Immature natural killer cell (primary cell): ENCODE measurements at regions not wholly inside any gene's neighbourhood (a gene's known extent, or its start where the extent isn't known, plus 50 kb on each side); places are given as distances from the start of the nearest gene placed in this dataset.

Experiments used
- DNase-seq, 3 donors: peaks; one replicate each; pipeline ENCODE4 v3.0.0; 2022; ENCODE audit warnings: mixed read lengths in 1 of 3
- H3K27ac Mint-ChIP-seq, 6 donors: one replicate each; pipeline ENCODE4 v1.8.0; 2020; ENCODE audit warnings: mixed read lengths in 6 of 6, mild to moderate bottlenecking in 5 of 6, inconsistent platforms in 4 of 6, moderate library complexity in 3 of 6
- H3K27me3 Mint-ChIP-seq, 3 donors: one replicate each; pipeline ENCODE4 v1.8.0; 2020 to 2021; ENCODE audit warnings: low read depth in 3 of 3, mild to moderate bottlenecking in 3 of 3, mixed read lengths in 3 of 3, moderate library complexity in 3 of 3, inconsistent platforms in 1 of 3
- H3K36me3 Mint-ChIP-seq, 3 donors: one replicate each; pipeline ENCODE4 v1.8.0; 2020; ENCODE audit warnings: mixed read lengths in 3 of 3, inconsistent platforms in 2 of 3, mild to moderate bottlenecking in 2 of 3
- H3K4me1 Mint-ChIP-seq, 2 donors: one replicate each; pipeline ENCODE4 v1.8.0; 2020; ENCODE audit warnings: inconsistent platforms in 2 of 2, mild to moderate bottlenecking in 2 of 2, mixed read lengths in 2 of 2, moderate library complexity in 1 of 2
- H3K4me3 Mint-ChIP-seq, 5 donors: one replicate each; pipeline ENCODE4 v1.8.0; 2020; ENCODE audit warnings: mild to moderate bottlenecking in 5 of 5, mixed read lengths in 5 of 5, inconsistent platforms in 3 of 5, moderate library complexity in 3 of 5
- H3K9me3 Mint-ChIP-seq, 6 donors: one replicate each; pipeline ENCODE4 v1.8.0; 2020; ENCODE audit warnings: mild to moderate bottlenecking in 6 of 6, mixed read lengths in 6 of 6, inconsistent platforms in 4 of 6, moderate library complexity in 3 of 6

GRCh38 chr3:77943598-77943997, 903.7 kb downstream of the ROBO2 start:
- H3K36me3 Mint-ChIP-seq = no peaks in the 10 kb centered on the region
- H3K27me3 Mint-ChIP-seq = no peaks in the 10 kb centered on the region
- no peak for DNase-seq
- H3K9me3 Mint-ChIP-seq = peaks cover 3 to 38% (median 14%) of the 10 kb centered on the region in 6 donors
- no peaks in the 10 kb centered on the region for H3K4me1 Mint-ChIP-seq
- no peak overlapping the region for H3K4me3 Mint-ChIP-seq
- no peak overlapping the region for H3K27ac Mint-ChIP-seq

DNA sequence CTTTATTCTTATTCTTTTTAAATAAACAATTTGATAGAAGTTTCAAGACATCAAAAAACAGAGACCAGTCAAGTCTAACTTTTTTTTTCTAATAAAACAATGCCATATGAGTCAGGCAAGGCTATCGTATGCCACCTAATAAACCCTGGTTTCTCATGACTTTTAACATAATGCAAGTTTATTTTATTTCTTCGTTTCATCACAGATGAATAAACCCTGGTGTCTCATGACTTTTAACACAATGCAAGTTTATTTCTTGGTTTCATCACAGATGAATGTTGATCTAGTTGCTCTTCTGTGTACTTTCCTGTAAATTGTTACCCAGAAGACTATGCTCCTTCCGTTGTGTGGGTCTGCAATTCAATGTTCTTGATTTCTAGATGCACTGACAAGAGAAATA, 905.4 kb downstream of the ROBO2 start:
- H3K27ac Mint-ChIP-seq = no peak overlapping the region
- H3K9me3 Mint-ChIP-seq = peaks cover 4 to 46% (median 16%) of the 10 kb centered on the region in 6 donors
- no peak for DNase-seq
- H3K36me3 Mint-ChIP-seq = no peaks in the 10 kb centered on the region
- H3K27me3 Mint-ChIP-seq = no peaks in the 10 kb centered on the region
- no peaks in the 10 kb centered on the region for H3K4me1 Mint-ChIP-seq
- H3K4me3 Mint-ChIP-seq = no peak overlapping the region

- H3K36me3 Mint-ChIP-seq = no peaks in the 10 kb centered on the region
- DNase-seq = no peak
- no peaks in the 10 kb centered on the region for H3K27me3 Mint-ChIP-seq
- H3K4me1 Mint-ChIP-seq = no peaks in the 10 kb centered on the region
- peaks cover 3 to 50% (median 19%) of the 10 kb centered on the region in 6 donors for H3K9me3 Mint-ChIP-seq
- H3K4me3 Mint-ChIP-seq = no peak overlapping the region
- H3K27ac Mint-ChIP-seq = no peak overlapping the region
Measured at GRCh38 chr3:77947671-77948070, 907.8 kb downstream of the ROBO2 start.

GRCh38 chr3:77967621-77968020, 927.7 kb downstream of the ROBO2 start:
- Mint-ChIP-seq H3K4me3 (no peak overlapping the region), H3K36me3 (no peaks in the 10 kb centered on the region), H3K4me1 (no peaks in the 10 kb centered on the region), H3K9me3 (peaks cover 8 to 41% (median 25%) of the 10 kb centered on the region in 6 donors), H3K27ac (no peak overlapping the region), H3K27me3 (peaks cover 0 to 2% (median 2%) of the 10 kb centered on the region in 3 donors)
- no peak for DNase-seq

GRCh38 chr3:77976079-77976478, 936.2 kb downstream of the ROBO2 start:
- Mint-ChIP-seq H3K27me3 (no peaks in the 10 kb centered on the region), H3K9me3 (peaks cover 5 to 43% (median 10%) of the 10 kb centered on the region in 6 donors), H3K4me3 (no peak overlapping the region), H3K36me3 (no peaks in the 10 kb centered on the region), H3K27ac (no peak overlapping the region), H3K4me1 (no peaks in the 10 kb centered on the region)
- no peak for DNase-seq

GRCh38 chr3:78003090-78003489, 963.2 kb downstream of the ROBO2 start:
- H3K4me1 Mint-ChIP-seq = no peaks in the 10 kb centered on the region
- no peak overlapping the region for H3K4me3 Mint-ChIP-seq
- H3K27me3 Mint-ChIP-seq = no peaks in the 10 kb centered on the region
- peaks cover 12 to 73% (median 29%) of the 10 kb centered on the region in 6 donors for H3K9me3 Mint-ChIP-seq
- no peak for DNase-seq
- no peak overlapping the region for H3K27ac Mint-ChIP-seq
- H3K36me3 Mint-ChIP-seq = peaks cover 0 to 3% (median 3%) of the 10 kb centered on the region in 3 donors

DNA sequence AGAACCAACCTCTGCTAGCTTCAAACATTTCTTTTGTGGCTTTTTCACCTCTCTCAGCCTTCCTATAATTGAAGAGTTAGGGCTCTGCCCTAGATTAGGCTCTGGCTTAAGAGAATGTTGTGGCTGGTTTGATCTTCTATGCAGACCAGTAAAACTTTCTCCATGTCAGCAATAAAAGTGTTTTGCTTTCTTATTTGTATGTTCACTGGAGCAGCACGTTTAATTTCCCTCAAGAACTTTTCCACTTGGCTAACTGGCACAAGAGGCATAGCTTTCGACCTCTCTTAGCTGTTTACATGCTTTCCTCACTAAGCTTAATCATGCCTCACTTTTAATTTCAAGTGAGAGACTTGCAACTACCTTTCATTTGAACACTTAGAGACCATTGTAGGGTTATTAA, 964.7 kb downstream of the ROBO2 start:
- no peak for DNase-seq
- H3K36me3 Mint-ChIP-seq = peaks cover 0 to 3% (median 3%) of the 10 kb centered on the region in 3 donors
- no peaks in the 10 kb centered on the region for H3K4me1 Mint-ChIP-seq
- no peak overlapping the region for H3K4me3 Mint-ChIP-seq
- H3K27me3 Mint-ChIP-seq = no peaks in the 10 kb centered on the region
- peaks cover 13 to 78% (median 33%) of the 10 kb centered on the region in 6 donors for H3K9me3 Mint-ChIP-seq
- H3K27ac Mint-ChIP-seq = no peak overlapping the region

DNA sequence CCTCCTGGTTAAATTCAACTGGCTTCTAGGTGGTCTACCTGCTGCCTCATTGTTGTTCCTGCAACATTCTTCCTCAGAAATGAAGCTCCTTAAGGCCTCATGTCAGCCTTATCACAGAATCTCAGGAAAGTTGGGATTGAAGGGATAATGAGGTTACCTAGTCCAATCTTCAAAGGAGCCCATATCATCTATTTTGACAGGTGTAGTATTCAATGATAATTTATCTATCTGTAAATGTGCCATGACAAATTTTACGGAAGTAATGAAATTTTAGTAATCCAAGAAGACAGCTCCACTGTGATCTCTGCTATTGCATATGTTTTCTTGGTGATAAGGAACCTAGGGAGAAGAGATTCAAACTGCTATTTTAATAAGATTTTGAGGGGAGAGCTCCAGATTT, 973.8 kb downstream of the ROBO2 start:
- H3K27me3 Mint-ChIP-seq = peaks cover 0 to 2% (median 0%) of the 10 kb centered on the region in 3 donors
- no peak overlapping the region for H3K4me3 Mint-ChIP-seq
- H3K4me1 Mint-ChIP-seq = no peaks in the 10 kb centered on the region
- peaks cover 0 to 4% (median 0%) of the 10 kb centered on the region in 3 donors for H3K36me3 Mint-ChIP-seq
- H3K9me3 Mint-ChIP-seq = peaks cover 13 to 64% (median 30%) of the 10 kb centered on the region in 6 donors
- no peak for DNase-seq
- H3K27ac Mint-ChIP-seq = no peak overlapping the region

GRCh38 chr3:78015856-78016255, 976.0 kb downstream of the ROBO2 start:
- Mint-ChIP-seq H3K4me1 (no peaks in the 10 kb centered on the region), H3K36me3 (peaks cover 0 to 4% (median 0%) of the 10 kb centered on the region in 3 donors), H3K27me3 (peaks cover 0 to 2% (median 0%) of the 10 kb centered on the region in 3 donors), H3K27ac (no peak overlapping the region), H3K9me3 (peaks cover 9 to 60% (median 23%) of the 10 kb centered on the region in 6 donors), H3K4me3 (no peak overlapping the region)
- DNase-seq = no peak

DNA sequence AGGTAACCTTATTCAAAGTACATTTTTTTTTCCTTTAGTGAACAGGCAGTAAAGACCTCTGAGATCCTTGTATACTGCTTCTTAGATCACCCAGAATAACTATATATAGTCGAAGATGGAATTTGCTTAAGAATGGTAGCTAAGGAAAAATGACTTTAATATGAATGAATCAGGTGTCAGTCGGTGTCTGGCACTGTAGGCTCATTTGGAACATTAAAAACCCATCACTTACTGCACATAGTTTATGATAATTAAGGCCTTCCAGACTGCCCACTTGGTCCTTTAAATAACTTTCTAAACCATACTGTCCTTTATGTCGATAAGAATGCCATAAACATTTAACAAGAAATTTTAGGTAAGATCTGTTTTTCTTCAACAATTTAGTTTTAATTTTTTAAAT, 981.8 kb downstream of the ROBO2 start:
- no peak overlapping the region for H3K4me3 Mint-ChIP-seq
- no peak for DNase-seq
- no peaks in the 10 kb centered on the region for H3K4me1 Mint-ChIP-seq

GRCh38 chr3:78022232-78022631, 982.3 kb downstream of the ROBO2 start:
- H3K9me3 Mint-ChIP-seq = peaks cover 3 to 50% (median 13%) of the 10 kb centered on the region in 6 donors
- no peaks in the 10 kb centered on the region for H3K27me3 Mint-ChIP-seq
- H3K4me3 Mint-ChIP-seq = no peak overlapping the region
- no peak for DNase-seq
- H3K36me3 Mint-ChIP-seq = no peaks in the 10 kb centered on the region
- H3K27ac Mint-ChIP-seq = no peak overlapping the region
- no peaks in the 10 kb centered on the region for H3K4me1 Mint-ChIP-seq

More for the DNA sequence above, 981.8 kb downstream of the ROBO2 start:
- H3K9me3 Mint-ChIP-seq = peaks cover 3 to 49% (median 13%) of the 10 kb centered on the region in 6 donors
- H3K27me3 Mint-ChIP-seq = no peaks in the 10 kb centered on the region
- no peak overlapping the region for H3K27ac Mint-ChIP-seq
- no peaks in the 10 kb centered on the region for H3K36me3 Mint-ChIP-seq

GRCh38 chr3:78023257-78023656, 983.4 kb downstream of the ROBO2 start:
- peaks cover 3 to 51% (median 13%) of the 10 kb centered on the region in 6 donors for H3K9me3 Mint-ChIP-seq
- no peaks in the 10 kb centered on the region for H3K27me3 Mint-ChIP-seq
- no peak overlapping the region for H3K4me3 Mint-ChIP-seq

GRCh38 chr3:78025916-78026315, 986.0 kb downstream of the ROBO2 start:
- H3K4me3 Mint-ChIP-seq = no peak overlapping the region
- peaks cover 2 to 55% (median 15%) of the 10 kb centered on the region in 6 donors for H3K9me3 Mint-ChIP-seq
- DNase-seq = no peak
- H3K4me1 Mint-ChIP-seq = no peaks in the 10 kb centered on the region
- H3K27me3 Mint-ChIP-seq = no peaks in the 10 kb centered on the region
- no peak overlapping the region for H3K27ac Mint-ChIP-seq
- peaks cover 0 to 4% (median 0%) of the 10 kb centered on the region in 3 donors for H3K36me3 Mint-ChIP-seq

More at GRCh38 chr3:78023257-78023656, 983.4 kb downstream of the ROBO2 start:
- no peak for DNase-seq
- H3K27ac Mint-ChIP-seq = no peak overlapping the region
- H3K36me3 Mint-ChIP-seq = no peaks in the 10 kb centered on the region
- no peaks in the 10 kb centered on the region for H3K4me1 Mint-ChIP-seq

DNA sequence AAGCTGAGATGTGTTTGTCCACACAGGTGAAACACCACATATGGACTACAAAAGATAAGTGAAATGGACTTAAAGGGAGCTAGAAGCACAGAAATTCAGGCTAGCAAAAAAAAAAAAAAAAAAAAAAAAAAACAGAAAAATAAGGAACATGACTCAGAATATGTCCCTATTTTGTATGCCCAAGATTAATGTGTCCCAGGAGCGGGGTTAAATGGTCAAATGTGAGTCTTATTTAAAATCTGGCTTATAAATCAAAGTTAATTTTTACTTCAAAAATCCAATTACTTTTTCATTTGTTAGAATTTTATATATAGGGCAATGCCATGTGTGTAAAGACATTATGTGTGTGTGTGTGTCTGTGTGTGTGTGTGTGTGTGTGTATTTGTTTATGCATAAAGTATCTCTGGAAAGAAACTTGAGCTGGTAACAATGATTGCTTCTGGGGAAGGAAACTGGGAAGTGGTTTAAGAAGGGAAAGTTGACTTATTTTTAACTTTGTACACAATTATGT, 986.5 kb downstream of the ROBO2 start:
- Mint-ChIP-seq H3K36me3 (peaks cover 0 to 4% (median 0%) of the 10 kb centered on the region in 3 donors), H3K27me3 (no peaks in the 10 kb centered on the region), H3K9me3 (peaks cover 2 to 56% (median 15%) of the 10 kb centered on the region in 6 donors), H3K4me3 (no peak overlapping the region), H3K4me1 (no peaks in the 10 kb centered on the region), H3K27ac (no peak overlapping the region)
- no peak for DNase-seq

- no peak for DNase-seq
- Mint-ChIP-seq H3K9me3 (peaks cover 5 to 46% (median 13%) of the 10 kb centered on the region in 6 donors), H3K27ac (no peak overlapping the region), H3K36me3 (peaks cover 0 to 4% (median 0%) of the 10 kb centered on the region in 3 donors), H3K4me1 (no peaks in the 10 kb centered on the region), H3K27me3 (no peaks in the 10 kb centered on the region), H3K4me3 (no peak overlapping the region)
Measured at GRCh38 chr3:78029775-78030174, 989.9 kb downstream of the ROBO2 start.
